ENCODE measurements at regions not wholly inside any gene's neighbourhood (a gene's known extent, or its start where the extent isn't known, plus 50 kb on each side); places are given as distances from the start of the nearest gene placed in this dataset.

DNA sequence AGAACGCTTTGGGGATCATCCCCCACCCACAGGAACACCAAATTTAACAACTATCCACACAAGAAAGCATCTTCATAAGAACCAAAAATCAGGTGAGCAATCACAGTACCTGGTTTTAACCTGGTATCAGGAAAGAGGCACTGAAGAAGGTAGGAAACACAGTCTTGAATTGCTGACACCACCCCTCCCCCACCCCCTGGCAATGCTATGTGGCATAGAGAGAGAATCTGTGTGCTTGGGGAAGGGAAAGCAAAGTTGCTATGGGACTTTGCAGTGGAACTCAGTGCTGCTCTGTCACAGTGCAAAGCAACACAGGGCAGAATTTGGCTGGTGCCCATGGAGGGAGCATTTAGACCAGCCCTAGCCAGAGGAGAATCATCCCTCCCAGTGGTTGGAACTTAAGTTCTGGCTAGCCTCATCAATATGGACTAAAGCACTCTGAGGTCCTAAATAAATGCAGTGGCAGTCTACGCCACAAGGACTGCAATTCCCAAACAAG is 565.5 kb downstream of the EPM2A start:
- no peak for TF ChIP-seq CTCF (IDR thresholded peaks at IDR 0.05; ENCODE audit: low read depth, low read length, missing input control)
- no peak for TF ChIP-seq TAF1 (conservative IDR thresholded peaks at IDR 0.05)
- TF ChIP-seq JUND (IDR thresholded peaks at IDR 0.05), result no peak
- no peak for TF ChIP-seq MAX (IDR thresholded peaks at IDR 0.05)
- no peak for TF ChIP-seq RAD21 (IDR thresholded peaks at IDR 0.05)

Data from liver (tissue), 3 donors.